ENCODE measurements at regions not wholly inside any gene's neighbourhood (a gene's known extent, or its start where the extent isn't known, plus 50 kb on each side); places are given as distances from the start of the nearest gene placed in this dataset.

DNA sequence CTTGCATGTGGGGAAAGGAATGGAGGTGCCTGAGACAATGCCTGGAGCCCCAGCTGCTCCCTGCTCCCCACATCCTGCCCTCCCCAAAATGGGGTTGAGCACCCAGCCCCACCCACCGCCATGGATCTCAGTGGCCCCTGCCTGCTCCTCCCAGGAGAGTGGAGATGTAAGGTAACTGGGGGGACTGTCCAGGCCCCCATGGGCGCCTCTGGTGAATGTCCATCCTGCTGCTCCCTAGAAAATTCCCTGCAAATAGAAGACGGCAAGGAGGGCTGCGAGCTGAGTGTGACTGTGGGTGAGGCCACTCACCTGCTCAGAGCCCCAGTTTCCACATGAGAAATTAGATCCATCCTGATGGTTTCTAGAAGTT is 101.6 kb downstream of the RAMP3 start:
- TF ChIP-seq CTCF (IDR thresholded peaks at IDR 0.05) (no peak), EZH2 (IDR thresholded peaks at IDR 0.05) (no peak), EZH2phosphoT487 (IDR thresholded peaks at IDR 0.05) (no peak)

All from neural progenitor cell (in vitro differentiated cells).